Activated T-cell treated with anti-CD3 and anti-CD28 coated beads for 48 hours (primary cell): ENCODE measurements at regions not wholly inside any gene's neighbourhood (a gene's known extent, or its start where the extent isn't known, plus 50 kb on each side); places are given as distances from the start of the nearest gene placed in this dataset.

Source experiments
- DNase-seq: peaks from one replicate; pipeline ENCODE4 v3.0.0-alpha.2; 2020; ENCODE audit warnings: low read depth

DNA sequence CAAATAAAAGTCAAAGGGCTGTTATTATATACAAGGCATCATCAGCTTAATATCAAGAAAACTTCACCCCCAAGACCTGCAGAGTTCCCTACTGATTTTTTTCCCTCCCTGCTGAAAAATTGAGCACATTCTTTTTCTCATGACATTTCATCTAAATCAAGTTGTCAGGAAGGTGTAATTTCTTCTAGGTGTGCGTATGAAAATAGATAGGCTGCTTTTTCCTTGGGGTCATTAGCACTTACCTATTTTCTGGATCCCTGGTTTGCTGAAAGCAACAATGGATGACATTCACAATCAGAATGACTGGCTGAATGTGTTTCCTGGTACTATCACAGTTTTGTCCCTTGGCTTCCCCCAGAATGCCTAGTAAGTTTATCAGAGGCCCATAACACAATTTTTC is 225.0 kb upstream of the KIRREL3 start:
- no peak for DNase-seq

DNA sequence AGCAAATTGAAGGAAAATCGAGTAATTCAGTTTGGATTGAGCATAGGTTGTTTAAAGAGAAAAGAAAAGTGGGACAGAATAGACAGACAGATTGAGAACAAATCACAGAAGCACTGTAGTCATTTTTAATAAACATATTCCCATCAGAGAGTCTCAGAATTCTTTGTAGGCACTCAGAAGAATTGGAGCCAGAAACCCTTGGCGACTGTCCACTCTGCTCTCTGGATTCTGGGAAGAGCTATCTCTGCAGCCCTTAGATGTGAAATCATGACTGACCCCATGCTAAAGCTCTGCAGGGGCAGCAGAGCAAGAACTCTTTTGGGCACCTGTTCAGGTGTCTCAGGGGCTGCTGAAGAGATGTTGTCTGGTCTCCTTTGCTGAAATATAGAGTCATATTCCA is 223.7 kb upstream of the KIRREL3 start:
- DNase-seq = no peak

DNA sequence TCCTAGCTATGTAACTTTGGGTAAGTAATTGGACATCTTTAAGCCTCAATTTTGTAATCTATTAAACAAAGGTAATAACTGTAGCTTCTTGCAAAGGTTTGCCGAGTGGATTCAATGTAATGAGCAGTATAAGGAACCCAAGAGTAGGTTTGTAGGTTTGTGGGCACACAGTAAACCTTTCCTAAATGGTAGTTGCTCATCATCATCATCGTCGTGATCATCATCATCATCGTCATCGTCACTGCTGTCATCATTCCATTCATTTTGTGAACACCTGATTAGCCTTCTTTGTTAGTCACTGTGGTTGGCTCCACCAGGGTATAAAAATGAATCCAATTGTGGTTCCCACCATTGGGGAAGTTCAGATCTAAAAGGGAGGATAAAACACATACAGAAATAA is 223.1 kb upstream of the KIRREL3 start:
- DNase-seq = no peak

DNA sequence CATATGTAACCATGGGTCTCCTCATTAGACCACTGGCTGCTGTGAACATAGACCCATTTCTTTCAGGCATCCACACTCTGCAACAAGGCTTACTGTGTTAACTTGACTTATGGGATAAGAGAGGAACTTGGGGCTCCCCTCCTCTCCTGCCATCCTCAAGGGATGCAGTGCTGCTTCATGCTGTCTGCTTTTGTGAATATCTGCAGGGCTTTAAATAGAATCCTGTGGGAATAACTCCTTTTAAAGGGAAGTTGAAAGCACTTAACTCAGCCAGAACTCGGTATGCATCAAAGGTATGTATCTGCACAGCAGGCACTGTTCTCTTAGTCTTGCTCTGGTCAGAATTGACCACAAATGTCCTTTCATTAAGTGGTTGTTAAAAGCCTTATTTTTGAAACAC is 222.5 kb upstream of the KIRREL3 start:
- DNase-seq = no peak

DNA sequence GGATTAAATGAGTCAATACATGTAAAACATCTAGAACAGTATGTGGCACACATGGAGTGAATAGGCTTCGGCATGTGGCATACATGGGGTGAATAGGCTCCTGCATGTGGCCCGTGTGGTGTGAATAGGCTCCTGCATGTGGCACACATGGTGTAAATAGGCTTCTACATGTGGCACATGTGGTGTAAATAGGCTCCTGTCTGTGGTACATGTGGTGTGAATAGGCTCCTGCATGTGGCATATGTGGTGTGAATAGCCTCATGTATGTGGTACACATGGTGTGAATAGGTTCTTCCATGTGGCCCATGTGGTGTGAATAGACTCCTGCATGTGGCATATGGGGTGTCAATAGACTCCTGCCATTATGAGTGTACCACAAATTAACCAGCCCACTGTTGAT is 219.1 kb upstream of the KIRREL3 start:
- DNase-seq = no peak

DNA sequence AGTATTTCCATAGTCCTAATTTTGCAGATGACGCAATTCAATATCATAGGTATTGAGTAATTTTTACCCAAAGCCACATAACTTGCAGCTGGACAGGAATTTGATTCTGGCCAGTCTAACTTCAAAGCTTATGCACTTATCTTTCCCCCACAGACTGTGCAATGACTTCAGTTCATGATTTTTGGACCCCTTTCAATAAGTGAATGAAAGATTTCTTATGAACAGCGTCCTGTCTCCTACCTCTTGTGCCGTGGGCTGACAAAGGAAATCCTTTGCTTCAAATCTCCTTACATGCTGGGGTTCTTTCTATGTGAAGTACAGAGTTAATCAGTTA is 217.7 kb upstream of the KIRREL3 start:
- no peak for DNase-seq

DNA sequence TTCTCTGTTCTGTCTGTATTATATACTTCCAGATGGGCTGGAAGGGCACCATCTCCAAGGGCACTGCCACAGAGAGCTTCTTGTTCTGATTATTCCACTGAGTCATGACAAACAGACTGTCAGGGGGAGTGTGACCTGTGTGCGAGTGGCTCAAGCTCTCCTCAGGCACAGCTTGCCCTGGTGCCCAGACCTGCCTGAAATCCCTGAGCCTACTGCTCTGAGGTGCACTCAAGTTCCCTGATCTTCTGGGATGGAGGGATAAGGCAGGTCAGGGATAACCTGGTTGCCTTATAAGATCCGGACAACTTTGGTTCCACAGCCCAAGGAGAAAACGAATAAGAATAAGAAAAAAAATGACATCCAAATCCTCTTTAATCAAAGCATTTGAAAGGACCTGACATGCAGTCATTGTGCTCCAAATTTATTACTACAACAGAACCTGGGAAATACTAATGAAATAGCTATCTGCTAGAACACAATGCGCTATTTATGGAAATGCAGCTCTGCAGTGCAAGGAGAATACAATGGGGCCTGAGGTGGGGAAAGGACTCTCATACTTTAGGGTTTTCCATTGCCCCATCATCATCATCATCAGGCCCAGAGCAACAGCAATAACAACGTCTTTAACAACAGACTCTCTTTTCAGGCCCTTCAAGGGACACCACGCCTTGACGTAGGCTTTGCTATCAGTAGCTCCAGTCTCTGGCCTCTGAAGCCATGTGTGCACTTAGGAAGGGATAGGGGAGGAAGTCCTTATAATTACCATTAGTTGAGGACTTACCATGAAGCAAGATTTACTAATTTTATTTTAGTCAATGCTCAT is 217.1 kb upstream of the KIRREL3 start:
- no peak for DNase-seq

DNA sequence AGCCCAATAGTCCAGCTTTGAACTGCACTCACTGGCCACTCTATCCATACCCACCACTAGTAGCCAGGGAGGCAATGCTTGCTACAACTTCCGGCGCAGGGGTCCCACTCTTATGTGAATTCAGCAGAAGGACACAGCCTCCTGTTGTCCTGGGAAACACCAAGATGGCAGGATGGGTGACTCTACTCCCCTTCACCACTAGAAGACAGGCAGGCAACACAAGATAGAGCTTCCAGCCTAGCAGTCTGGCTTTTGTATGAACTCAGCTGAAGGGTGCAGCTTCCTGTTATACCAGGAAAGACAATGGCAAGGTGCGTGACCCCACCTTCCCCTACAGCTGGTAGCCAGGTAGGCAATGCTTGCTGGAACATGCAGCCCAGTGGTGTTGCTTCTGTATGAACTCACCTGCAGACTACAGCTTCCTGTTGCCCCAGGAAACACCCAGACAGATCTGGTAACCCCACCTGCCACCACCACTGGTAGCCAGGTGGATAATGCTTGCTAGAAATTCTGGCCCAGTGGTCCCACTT is 205.2 kb upstream of the KIRREL3 start:
- no peak for DNase-seq

DNA sequence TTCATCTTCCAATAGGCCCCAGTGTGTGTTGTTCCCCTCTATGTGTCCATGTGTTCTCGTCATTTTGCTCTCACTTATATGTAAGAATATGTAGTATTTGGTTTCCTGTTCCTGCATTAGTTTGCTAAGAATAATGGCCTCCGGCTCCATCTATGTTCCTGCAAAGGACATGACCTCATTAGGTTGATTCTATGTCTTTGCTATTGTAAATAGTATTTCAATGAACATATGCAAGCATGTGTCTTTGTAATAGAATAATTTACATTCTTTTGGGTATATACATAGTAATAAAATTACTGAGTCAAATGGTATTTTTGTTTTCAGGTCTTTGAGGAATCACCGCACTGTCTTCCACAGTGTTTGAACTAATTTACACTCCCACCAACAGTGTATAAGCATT is 202.9 kb upstream of the KIRREL3 start:
- DNase-seq = no peak

DNA sequence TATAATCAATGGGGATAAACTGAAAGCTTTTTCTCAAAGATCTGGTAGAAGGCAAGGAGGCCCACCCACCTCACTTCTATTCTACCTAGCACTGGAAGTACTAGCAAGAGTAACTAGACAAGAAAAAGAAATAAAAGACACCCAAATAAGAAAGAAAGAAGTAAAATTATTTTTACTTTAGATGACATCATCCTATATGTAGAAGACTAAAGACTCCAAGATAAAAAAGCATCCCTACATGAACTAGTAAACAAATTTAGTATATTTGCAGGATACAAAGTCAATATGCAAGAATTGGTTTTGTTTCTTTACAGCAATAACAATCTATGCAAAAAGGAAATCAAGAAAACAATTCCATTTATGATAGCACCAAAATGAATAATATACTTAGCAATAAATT is 201.5 kb upstream of the KIRREL3 start:
- no peak for DNase-seq

DNA sequence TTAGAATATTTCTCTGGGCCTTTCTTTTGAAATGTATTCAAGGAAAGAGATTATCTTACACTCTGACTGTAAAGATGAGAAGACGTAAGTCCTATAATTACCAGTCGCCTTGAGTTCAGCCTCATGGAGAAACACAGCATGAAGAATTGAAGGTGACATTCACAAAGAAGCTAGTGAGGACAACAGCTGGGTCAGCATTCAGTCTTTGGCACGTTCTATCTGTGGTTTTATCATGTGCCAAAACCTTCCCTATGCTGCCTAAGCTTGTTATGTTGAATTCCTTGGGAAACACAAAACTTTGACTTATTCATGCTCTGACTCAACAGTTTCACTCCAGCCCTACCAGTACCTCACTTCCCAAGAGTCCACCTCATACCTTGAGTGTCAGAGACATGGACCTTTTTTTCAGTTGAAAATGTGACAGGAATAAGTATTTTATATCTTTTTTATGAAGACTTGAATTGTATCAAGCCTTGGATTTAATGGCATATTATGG is 198.8 kb upstream of the KIRREL3 start:
- no peak for DNase-seq

DNA sequence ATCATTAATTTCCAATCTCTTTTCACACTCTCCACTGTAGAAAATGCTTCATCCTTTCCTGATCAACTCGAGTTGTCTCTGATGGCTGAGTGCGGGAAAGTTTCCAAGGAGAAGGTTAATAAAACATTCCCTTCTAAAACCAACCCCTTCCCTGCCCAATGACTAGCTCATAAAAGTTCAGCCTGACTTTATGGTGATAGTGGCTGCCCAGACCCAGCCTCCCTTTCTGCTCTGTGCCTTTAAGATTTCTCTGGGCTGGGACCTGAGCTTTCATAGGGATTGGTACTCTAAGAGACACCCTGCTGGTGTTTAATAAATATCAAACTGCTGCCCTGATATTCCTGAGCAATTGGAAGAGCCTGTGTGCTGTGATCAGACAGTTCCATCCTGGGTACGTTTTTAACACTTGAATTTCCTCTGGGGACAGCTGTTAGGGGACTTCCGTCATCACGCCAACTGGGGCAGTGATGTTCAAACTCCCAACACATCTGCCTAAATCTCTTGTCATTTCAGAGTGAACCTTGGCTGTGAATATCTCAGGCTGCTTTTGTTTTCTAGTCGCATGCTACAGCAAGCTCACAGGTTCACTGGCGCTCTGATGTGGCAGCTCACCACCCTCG is 195.0 kb upstream of the KIRREL3 start:
- no peak for DNase-seq

DNA sequence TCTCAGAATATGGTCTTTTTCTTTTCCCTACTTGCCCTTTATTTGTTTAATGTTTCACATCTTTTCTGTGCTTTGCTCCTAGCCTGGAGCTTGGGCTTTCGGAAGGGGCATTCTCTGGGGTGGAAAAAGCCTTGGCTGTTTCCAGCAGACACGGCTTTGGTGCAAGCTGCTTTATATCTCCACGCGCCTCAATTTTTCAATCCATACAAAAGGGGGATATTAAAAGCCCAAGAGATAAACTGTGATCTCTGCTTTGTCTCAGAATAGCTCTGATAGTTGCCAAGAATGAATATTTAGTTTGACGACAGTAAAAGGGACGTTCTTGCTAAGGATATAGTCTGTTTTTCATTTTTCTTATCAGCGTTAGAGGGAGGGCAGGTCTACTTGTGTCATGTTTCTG is 194.0 kb upstream of the KIRREL3 start:
- no peak for DNase-seq

DNA sequence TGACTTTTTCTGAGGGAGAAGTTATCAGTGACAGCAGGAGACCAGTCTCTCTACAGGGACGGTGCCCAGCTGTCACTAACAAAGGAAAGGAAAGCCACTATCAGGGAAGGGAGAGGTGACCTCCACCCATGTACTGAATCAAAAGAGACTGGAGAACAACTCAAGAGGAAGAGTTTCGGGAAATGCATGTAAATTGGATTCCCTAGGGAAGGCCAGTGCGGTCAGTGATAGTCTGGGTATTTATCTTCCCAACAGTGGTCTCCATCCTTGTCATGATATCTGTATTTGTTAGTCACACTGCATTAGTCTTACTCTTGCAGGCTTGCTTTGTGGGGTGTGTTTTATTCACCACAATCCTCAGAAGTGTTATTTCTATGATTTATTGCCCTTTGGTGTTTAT is 193.4 kb upstream of the KIRREL3 start:
- DNase-seq = no peak

DNA sequence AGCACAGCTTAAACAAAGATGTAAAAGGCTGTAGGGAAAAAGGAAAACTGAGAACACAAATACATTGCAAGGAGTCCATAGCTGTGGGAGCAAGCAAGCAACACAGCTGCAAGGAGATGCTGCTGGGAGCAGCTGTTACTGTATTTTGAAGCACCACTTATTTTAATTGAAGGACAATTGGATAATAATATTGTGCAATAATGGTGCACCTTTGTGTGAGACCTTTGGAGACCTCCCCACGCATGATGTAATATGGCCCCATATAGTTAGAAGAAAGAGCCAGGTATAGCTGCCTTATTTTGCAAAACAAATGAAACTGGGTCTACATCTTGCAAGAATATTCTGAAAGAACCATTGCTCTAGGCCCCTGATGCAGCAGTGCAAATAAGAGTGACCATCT is 191.1 kb upstream of the KIRREL3 start:
- DNase-seq = no peak

DNA sequence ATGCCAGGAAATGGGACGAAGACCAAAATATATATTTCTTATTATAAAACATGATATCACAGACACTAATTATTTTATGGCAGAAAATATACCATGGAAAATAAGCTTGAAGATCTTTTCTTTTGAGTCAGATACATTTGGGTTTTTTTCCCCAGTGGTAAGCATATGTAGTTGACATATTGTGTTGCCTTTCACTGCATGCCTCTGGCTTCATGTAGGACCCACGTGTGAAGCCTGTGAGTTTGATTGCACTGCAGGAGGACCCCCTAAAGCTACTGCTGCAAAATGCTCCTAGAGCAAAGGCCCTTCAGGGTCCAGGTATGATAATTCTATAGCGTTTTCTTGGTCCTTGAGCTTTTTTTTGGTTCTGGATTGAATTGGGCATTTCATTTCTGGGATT is 190.7 kb upstream of the KIRREL3 start:
- DNase-seq = no peak

DNA sequence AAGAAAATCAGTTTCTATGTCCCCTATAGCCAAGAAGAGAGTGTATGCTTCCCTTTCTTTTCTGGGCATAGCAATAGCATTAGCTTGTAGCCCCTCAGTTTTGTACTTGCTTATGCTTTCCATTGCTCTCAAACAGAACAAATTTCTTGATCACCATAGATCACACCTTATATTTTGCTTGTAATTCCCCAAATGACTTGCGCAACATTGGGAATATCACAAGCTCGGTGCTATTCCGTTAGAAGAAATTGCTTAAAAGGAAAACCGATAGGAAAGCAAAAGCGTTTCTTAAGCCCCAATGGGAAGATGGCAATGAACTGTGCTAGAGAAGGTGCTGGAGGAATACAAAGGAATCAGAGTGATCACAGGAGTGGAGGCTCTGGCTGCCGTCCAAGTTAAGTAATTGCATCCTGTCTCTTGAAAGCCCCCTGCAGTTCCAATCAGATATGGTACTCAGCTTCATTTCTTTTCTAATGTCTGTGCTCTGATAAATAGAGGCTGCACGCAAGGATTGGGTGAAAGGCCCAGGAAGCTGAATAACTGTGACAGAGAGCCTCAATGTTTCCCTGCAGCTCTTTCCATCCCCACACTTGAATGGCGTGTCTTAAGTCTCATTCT is 182.1 kb upstream of the KIRREL3 start:
- no peak for DNase-seq

DNA sequence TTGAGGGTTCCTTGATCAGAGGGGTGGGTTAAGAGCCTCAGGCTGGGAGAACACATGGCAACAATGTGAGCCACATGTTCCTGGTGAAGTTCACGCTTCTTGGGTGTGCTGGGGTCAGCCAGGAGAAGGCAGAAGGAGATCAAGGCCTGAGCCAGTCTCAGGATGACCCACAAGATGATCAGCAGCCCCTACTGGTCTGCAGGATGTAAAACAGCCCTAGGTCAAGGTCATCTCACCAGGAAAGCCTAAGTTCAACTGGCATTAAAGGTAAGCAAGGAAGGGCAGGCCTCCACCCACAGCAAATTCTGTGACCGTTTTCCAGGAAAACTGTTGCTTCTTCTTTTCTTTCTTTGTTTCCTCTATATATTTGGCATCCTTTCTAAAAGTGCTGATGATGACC is 156.7 kb upstream of the KIRREL3 start:
- no peak for DNase-seq

DNA sequence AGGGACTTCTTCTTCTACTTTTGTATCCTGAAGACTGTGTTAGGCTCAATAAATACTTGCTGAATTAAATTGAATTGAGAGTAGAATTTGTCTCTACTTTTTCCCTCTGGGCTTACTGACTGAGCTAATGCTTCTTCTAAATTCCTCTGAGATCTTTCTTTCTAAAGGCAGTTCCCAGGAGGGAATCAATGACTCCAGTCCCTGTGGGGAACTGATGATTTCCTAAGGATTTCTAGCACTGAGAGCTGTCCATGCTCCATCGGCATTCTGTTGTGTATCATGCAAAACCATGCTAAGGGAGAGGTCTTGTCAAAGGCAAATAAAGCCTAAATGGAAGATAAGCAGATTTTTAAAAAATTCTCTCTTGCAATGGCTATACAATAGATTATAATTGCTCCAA is 148.8 kb upstream of the KIRREL3 start:
- no peak for DNase-seq

DNA sequence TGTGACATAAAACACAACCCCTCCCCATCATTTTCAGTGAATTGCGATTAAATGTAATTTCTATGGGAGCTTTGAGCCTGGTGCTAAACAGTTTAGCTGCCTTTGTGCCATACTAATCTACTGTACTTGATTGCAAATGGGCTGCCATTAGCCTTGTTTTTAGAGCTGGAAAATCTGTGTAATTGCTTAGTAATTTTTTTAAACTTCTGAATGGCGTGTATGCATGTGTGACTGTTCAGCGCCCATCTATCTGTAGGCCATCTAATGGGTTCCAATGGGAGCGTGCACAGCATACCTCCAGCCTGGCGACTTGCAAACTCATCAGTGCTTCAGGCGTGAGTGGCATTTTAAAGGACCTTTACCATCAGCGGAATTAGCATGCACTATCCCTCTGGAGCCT is 142.7 kb upstream of the KIRREL3 start:
- no peak for DNase-seq

DNA sequence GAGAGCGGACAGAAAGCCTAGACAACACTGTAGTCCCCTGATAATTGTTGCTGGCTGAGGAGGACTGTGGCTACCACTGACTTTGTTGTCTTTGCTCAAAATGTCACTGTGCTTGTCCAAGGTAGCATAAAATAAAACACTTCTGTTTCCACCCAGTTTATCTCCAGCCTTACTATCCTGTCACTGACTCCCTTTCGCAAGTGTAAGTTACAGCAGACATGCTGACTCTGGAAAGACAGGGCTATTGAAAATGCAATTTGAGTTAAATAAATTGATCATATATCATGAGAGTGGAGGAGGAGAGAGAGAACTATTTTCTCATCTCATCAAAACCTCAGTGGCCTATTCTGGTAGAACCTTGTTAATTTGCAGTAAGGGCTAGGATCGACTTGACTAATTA is 138.0 kb upstream of the KIRREL3 start:
- no peak for DNase-seq

DNA sequence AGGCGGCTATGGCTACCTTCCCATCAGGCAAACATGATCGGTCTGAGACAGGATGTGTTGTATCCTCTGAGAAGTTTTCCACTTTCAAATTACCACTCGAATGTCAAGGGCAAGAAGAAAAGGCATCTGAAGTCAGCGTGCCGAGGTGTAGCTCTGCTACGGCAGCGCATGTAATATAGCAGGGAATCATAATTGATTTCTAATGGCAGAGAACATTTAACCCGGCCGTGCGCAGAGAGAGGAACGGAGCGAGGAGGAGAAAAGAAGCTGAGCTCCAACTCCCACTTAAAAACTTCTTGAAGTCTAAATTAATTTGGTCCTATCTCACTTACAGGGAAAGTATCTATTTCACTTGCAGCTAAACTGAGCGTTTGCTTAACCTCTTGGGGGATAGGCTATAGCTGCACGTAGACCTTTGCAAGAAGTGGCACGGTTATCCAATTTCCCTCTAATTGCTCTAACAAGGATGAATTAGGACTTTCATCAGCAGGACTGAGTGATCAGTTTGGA is 137.3 kb upstream of the KIRREL3 start:
- DNase-seq = no peak

DNA sequence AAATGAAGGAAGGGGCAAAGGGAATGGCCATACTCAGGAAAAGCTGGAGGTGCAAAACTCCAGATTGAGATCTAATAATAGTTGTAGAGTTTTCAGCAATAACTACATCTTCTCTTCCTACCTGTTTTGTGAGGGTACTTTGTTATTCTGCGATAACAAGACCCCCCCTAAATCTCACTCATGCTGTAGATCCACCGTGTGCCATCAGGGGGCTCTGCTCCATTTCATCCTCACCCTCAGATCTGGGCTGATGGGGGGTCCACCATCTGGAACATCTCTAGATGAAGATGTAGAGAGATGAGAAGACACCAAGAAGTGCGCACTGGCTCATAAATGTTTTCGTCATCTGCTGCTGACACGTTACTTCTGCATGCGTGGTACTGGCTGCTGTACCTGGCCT is 135.9 kb upstream of the KIRREL3 start:
- no peak for DNase-seq
